Keratinocyte (primary cell): ENCODE measurements at regions not wholly inside any gene's neighbourhood (a gene's known extent, or its start where the extent isn't known, plus 50 kb on each side); places are given as distances from the start of the nearest gene placed in this dataset.

Source experiments
- EZH2 ChIP-seq: IDR thresholded peaks from one replicate; pipeline ENCODE4 v1.6.1; 2012; ENCODE audit warnings: inconsistent platforms, mild to moderate bottlenecking, low read length, moderate library complexity
- TF ChIP-seq, protein P1 (sequence below), 3 experiments: IDR thresholded peaks in 1 of 3; conservative IDR thresholded peaks in 1 of 3; optimal IDR thresholded peaks in 1 of 3; 2 replicates in 2 of 3; 3 replicates in 1 of 3; pipeline versions ENCODE3 to v1.5.1; 2011; ENCODE audit warnings: low read length in 3 of 3, mild to moderate bottlenecking in 3 of 3, moderate library complexity in 2 of 3, control low read depth in 1 of 3, inconsistent platforms in 1 of 3; ENCODE audit not compliant: insufficient read depth in 2 of 3; ENCODE audit errors: extremely low read depth in 1 of 3

DNA sequence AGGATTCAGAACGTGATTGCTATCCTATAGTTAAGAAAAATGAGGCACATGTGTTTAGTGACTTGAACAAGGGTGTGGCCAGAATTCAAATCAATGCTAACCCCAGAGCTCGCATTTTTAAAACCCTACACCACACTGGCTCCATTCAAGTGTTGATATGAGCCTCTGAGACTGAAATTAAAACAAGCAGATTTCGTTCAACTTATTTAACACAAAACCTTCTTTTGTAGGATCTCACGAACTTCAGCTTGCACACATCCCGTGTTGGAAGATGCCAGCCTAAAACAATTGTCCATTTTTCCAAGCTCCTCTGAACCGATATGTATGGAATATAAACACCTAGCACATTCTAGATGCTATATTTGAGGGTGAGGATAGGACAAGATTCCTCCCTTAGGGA is 231.0 kb upstream of the IRX5 start:
- TF ChIP-seq, protein P1, sequence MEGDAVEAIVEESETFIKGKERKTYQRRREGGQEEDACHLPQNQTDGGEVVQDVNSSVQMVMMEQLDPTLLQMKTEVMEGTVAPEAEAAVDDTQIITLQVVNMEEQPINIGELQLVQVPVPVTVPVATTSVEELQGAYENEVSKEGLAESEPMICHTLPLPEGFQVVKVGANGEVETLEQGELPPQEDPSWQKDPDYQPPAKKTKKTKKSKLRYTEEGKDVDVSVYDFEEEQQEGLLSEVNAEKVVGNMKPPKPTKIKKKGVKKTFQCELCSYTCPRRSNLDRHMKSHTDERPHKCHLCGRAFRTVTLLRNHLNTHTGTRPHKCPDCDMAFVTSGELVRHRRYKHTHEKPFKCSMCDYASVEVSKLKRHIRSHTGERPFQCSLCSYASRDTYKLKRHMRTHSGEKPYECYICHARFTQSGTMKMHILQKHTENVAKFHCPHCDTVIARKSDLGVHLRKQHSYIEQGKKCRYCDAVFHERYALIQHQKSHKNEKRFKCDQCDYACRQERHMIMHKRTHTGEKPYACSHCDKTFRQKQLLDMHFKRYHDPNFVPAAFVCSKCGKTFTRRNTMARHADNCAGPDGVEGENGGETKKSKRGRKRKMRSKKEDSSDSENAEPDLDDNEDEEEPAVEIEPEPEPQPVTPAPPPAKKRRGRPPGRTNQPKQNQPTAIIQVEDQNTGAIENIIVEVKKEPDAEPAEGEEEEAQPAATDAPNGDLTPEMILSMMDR (optimal IDR thresholded peaks at IDR 0.05 in 1 of 3, IDR thresholded peaks at IDR 0.05 in 1 of 3, conservative IDR thresholded peaks at IDR 0.05 in 1 of 3; ENCODE audit: extremely low read depth in 1 of 3, insufficient read depth in 2 of 3, low read length in 3 of 3): no peak
- no peak for TF ChIP-seq EZH2
